AG08395 (cell line): ENCODE measurements at regions not wholly inside any gene's neighbourhood (a gene's known extent, or its start where the extent isn't known, plus 50 kb on each side); places are given as distances from the start of the nearest gene placed in this dataset.

ENCODE experiments used
- DNase-seq: peaks from one replicate; pipeline ENCODE4 v3.0.0; 2012; ENCODE audit warnings: mixed read lengths, low spot score

- DNase-seq, result no peak
Measured at GRCh38 chr5:120231563-120231962, 232.5 kb upstream of the PRR16 start.

- DNase-seq, result no peak
Measured at GRCh38 chr5:120236360-120236759, 227.7 kb upstream of the PRR16 start.

GRCh38 chr5:120239086-120239485 lies 225.0 kb upstream of the PRR16 start:
- DNase-seq, result no peak

- peak; percentile 8 for DNase-seq
Measured at GRCh38 chr5:120240706-120241105, 223.4 kb upstream of the PRR16 start.

- no peak for DNase-seq
Measured at GRCh38 chr5:120241400-120241799, 222.7 kb upstream of the PRR16 start.

- no peak for DNase-seq
Measured at GRCh38 chr5:120251898-120252297, 212.2 kb upstream of the PRR16 start.

GRCh38 chr5:120252839-120253238 lies 211.3 kb upstream of the PRR16 start:
- DNase-seq, result no peak

- DNase-seq, result no peak
Measured at GRCh38 chr5:120254385-120254784, 209.7 kb upstream of the PRR16 start.

- no peak for DNase-seq
Measured at GRCh38 chr5:120255214-120255613, 208.9 kb upstream of the PRR16 start.

- DNase-seq, result no peak
Measured at GRCh38 chr5:120256376-120256775, 207.7 kb upstream of the PRR16 start.

GRCh38 chr5:120257358-120257971 lies 206.6 kb upstream of the PRR16 start:
- DNase-seq, result no peak

- no peak for DNase-seq
Measured at GRCh38 chr5:120258123-120258522, 206.0 kb upstream of the PRR16 start.

- DNase-seq, result no peak
Measured at GRCh38 chr5:120260651-120261050, 203.4 kb upstream of the PRR16 start.

- no peak for DNase-seq
Measured at GRCh38 chr5:120270498-120270897, 193.6 kb upstream of the PRR16 start.

GRCh38 chr5:120293796-120294195 lies 170.3 kb upstream of the PRR16 start:
- DNase-seq, result peak; percentile 76

- DNase-seq, result peak; percentile 26
Measured at GRCh38 chr5:120297616-120298015, 166.5 kb upstream of the PRR16 start.

GRCh38 chr5:120298981-120299380 lies 165.1 kb upstream of the PRR16 start:
- DNase-seq, result no peak

- DNase-seq, result peak; percentile 39
Measured at GRCh38 chr5:120304663-120305062, 159.4 kb upstream of the PRR16 start.

GRCh38 chr5:120306303-120306702 lies 157.8 kb upstream of the PRR16 start:
- no peak for DNase-seq

- DNase-seq, result peak; percentile 7
Measured at GRCh38 chr5:120314191-120314590, 149.9 kb upstream of the PRR16 start.

- DNase-seq, result no peak
Measured at GRCh38 chr5:120320626-120321025, 143.5 kb upstream of the PRR16 start.

GRCh38 chr5:120326651-120327050 lies 137.4 kb upstream of the PRR16 start:
- no peak for DNase-seq

- DNase-seq, result no peak
Measured at GRCh38 chr5:120327180-120327579, 136.9 kb upstream of the PRR16 start.

GRCh38 chr5:120329095-120329494 lies 135.0 kb upstream of the PRR16 start:
- DNase-seq, result no peak

GRCh38 chr5:120330558-120330957 lies 133.5 kb upstream of the PRR16 start:
- no peak for DNase-seq
